Keratinocyte (primary cell): ENCODE measurements at regions not wholly inside any gene's neighbourhood (a gene's known extent, or its start where the extent isn't known, plus 50 kb on each side); places are given as distances from the start of the nearest gene placed in this dataset.

Experiments used
- DNase-seq: peaks from one replicate; pipeline ENCODE4 v3.0.0-alpha.2; 2011; ENCODE audit warnings: low read depth, missing footprints, low spot score
- FAIRE-seq: peaks from 2 replicates; lab custom pipeline; 2011; peaks lifted over from hg19 to GRCh38; lab: Jason Lieb, UNC
- H2AFZ ChIP-seq: 2 replicates; pipeline ENCODE4 v1.6.0; 2012; ENCODE audit warnings: low read length, control low read depth, inconsistent platforms; ENCODE audit not compliant: control insufficient read depth
- H3K27ac ChIP-seq: 2 replicates; pipeline ENCODE4 v1.5.1; 2011; ENCODE audit warnings: low read length; ENCODE audit not compliant: control insufficient read depth, insufficient read depth
- H3K27me3 ChIP-seq: 3 replicates; pipeline ENCODE4 v1.6.0; 2011; ENCODE audit warnings: low read length; ENCODE audit not compliant: control insufficient read depth, insufficient read depth; ENCODE audit errors: extremely low read depth
- H3K36me3 ChIP-seq, 2 experiments: 2 replicates in 1 of 2; 3 replicates in 1 of 2; pipeline ENCODE4 v1.5.1; 2011; ENCODE audit warnings: low read length in 2 of 2, mild to moderate bottlenecking in 1 of 2; ENCODE audit not compliant: control insufficient read depth in 2 of 2, insufficient read depth in 2 of 2; ENCODE audit errors: extremely low read depth in 1 of 2
- H3K4me1 ChIP-seq: 3 replicates; pipeline ENCODE4 v1.5.1; 2011; ENCODE audit warnings: low read length; ENCODE audit not compliant: control insufficient read depth, insufficient read depth; ENCODE audit errors: extremely low read depth
- H3K4me2 ChIP-seq: 3 replicates; pipeline ENCODE4 v1.6.0; 2011; ENCODE audit warnings: low read depth, low read length; ENCODE audit not compliant: control insufficient read depth, insufficient read depth; ENCODE audit errors: extremely low read depth
- H3K4me3 ChIP-seq, 3 experiments: fragments of 200-600 bp in 1 of 3; sonication (generic) in 1 of 3; 2 replicates in 2 of 3; 3 replicates in 1 of 3; pipeline ENCODE4 v1.5.1; 2011 to 2016; ENCODE audit warnings: low read length in 3 of 3, mild to moderate bottlenecking in 3 of 3, control low read depth in 2 of 3, inconsistent platforms in 1 of 3, low read depth in 1 of 3, mixed read lengths in 1 of 3, mixed run types in 1 of 3, moderate library complexity in 1 of 3; ENCODE audit not compliant: control insufficient read depth in 2 of 3, insufficient read depth in 2 of 3; ENCODE audit errors: extremely low read depth in 1 of 3
- H3K79me2 ChIP-seq: 2 replicates; pipeline ENCODE4 v1.6.0; 2012; ENCODE audit warnings: low read length; ENCODE audit not compliant: control insufficient read depth, insufficient read depth
- H3K9ac ChIP-seq: 3 replicates; pipeline ENCODE4 v1.6.0; 2011; ENCODE audit warnings: low read length; ENCODE audit not compliant: control insufficient read depth, insufficient read depth; ENCODE audit errors: extremely low read depth
- H3K9me1 ChIP-seq: 3 replicates; pipeline ENCODE4 v1.6.0; 2011; ENCODE audit warnings: low read length; ENCODE audit not compliant: control insufficient read depth, insufficient read depth; ENCODE audit errors: extremely low read depth
- H3K9me3 ChIP-seq: 2 replicates; pipeline ENCODE4 v1.5.1; 2012; ENCODE audit warnings: low read depth, low read length; ENCODE audit not compliant: control insufficient read depth
- H4K20me1 ChIP-seq: 3 replicates; pipeline ENCODE4 v1.6.0; 2011; ENCODE audit warnings: low read length; ENCODE audit not compliant: control insufficient read depth, insufficient read depth; ENCODE audit errors: extremely low read depth
- CTCF ChIP-seq, 3 experiments: IDR thresholded peaks in 1 of 3; conservative IDR thresholded peaks in 1 of 3; optimal IDR thresholded peaks in 1 of 3; 2 replicates in 2 of 3; 3 replicates in 1 of 3; pipeline versions ENCODE3 to v1.5.1; 2011; ENCODE audit warnings: low read length in 3 of 3, mild to moderate bottlenecking in 3 of 3, moderate library complexity in 2 of 3, control low read depth in 1 of 3, inconsistent platforms in 1 of 3; ENCODE audit not compliant: insufficient read depth in 2 of 3; ENCODE audit errors: extremely low read depth in 1 of 3
- EZH2 ChIP-seq: IDR thresholded peaks from one replicate; pipeline ENCODE4 v1.6.1; 2012; ENCODE audit warnings: inconsistent platforms, mild to moderate bottlenecking, low read length, moderate library complexity
- dilution Hi-C: fragments of 300-500 bp; cut with MboI; formaldehyde crosslinking; loops from one replicate; pipeline ENCODE4 v1.7.0; 2020; ENCODE audit warnings: low sequenced_read_pairs; ENCODE audit not compliant: extremely low pct_ligation_motif_present

DNA sequence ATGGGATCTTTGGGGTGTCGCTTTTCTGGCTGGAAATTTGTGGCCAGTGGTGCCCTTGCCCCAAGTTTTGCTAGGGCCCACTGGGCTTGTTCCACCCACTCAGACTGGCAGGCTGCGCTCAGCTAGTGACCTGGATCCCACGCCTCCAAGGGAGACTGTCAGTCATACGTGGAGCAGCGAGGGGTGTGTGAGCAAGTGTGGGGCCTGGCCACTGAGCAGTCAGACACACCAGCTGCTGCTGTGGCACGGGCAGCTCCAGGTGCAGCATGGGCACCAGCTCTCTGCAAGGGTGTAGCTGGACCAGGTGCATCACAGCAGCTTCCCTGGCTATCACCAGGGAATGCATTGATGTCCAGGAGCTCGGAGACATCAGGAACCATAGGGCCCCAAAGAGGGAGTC, 327.0 kb downstream of the NR4A2 start:
- no peak for FAIRE-seq

GRCh38 chr2:156004459-156004858, 328.1 kb downstream of the NR4A2 start:
- H3K36me3 ChIP-seq, result no peaks in the 10 kb centered on the region
- DNase-seq, result no peak
- no peak overlapping the region for H2AFZ ChIP-seq
- no peaks in the 10 kb centered on the region for H3K9me3 ChIP-seq
- H3K79me2 ChIP-seq, result no peaks in the 10 kb centered on the region
- no peaks in the 10 kb centered on the region for H3K9me1 ChIP-seq
- H4K20me1 ChIP-seq, result no peaks in the 10 kb centered on the region
- H3K4me1 ChIP-seq, result no peaks in the 10 kb centered on the region
- no peak for TF ChIP-seq EZH2
- no peaks in the 10 kb centered on the region for H3K27me3 ChIP-seq
- H3K9ac ChIP-seq, result no peak overlapping the region
- no peak overlapping the region for H3K4me2 ChIP-seq
- dilution Hi-C loops, result no loop called here
- no peak for FAIRE-seq
- H3K27ac ChIP-seq, result no peak overlapping the region
- H3K4me3 ChIP-seq, result no peak overlapping the region

More for the DNA sequence above, 327.0 kb downstream of the NR4A2 start:
- H3K27ac ChIP-seq, result no peak overlapping the region
- no peaks in the 10 kb centered on the region for H3K4me1 ChIP-seq
- no peaks in the 10 kb centered on the region for H3K9me3 ChIP-seq
- no peak overlapping the region for H3K4me3 ChIP-seq
- no peak overlapping the region for H2AFZ ChIP-seq
- no peaks in the 10 kb centered on the region for H4K20me1 ChIP-seq
- H3K9me1 ChIP-seq, result no peaks in the 10 kb centered on the region
- H3K4me2 ChIP-seq, result no peak overlapping the region
- H3K36me3 ChIP-seq, result no peaks in the 10 kb centered on the region
- no peak for DNase-seq
- no peak overlapping the region for H3K9ac ChIP-seq
- dilution Hi-C loops, result no loop called here
- TF ChIP-seq EZH2, result no peak
- no peak for TF ChIP-seq CTCF (optimal IDR thresholded peaks at IDR 0.05 in 1 of 3, IDR thresholded peaks at IDR 0.05 in 1 of 3, conservative IDR thresholded peaks at IDR 0.05 in 1 of 3; ENCODE audit: extremely low read depth in 1 of 3, insufficient read depth in 2 of 3, low read length in 3 of 3)
- H3K79me2 ChIP-seq, result no peaks in the 10 kb centered on the region
- no peaks in the 10 kb centered on the region for H3K27me3 ChIP-seq

DNA sequence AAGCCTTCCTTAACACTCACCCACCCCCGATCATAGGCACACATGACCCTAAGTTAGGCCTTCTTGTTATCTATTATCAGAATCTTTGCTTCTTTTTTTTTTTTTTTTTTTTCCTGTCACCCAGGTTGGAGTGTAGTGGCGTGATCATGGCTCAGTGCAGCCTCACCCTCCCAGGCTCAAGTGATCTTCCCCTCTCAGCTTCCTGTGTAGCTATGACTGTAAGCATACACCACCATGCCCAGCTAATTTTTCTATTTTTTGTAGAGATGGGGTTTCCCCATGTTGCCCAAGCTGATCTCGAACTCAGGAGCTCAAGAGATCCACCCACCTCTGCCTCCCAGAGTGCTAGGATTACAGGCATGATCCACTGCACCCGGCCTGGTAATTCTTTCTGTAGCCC, 328.7 kb downstream of the NR4A2 start:
- FAIRE-seq, result no peak

More for the DNA sequence above, 328.7 kb downstream of the NR4A2 start:
- no peaks in the 10 kb centered on the region for H3K36me3 ChIP-seq
- H3K9me3 ChIP-seq, result no peaks in the 10 kb centered on the region
- dilution Hi-C loops, result no loop called here
- no peak for DNase-seq
- no peak for TF ChIP-seq CTCF (optimal IDR thresholded peaks at IDR 0.05 in 1 of 3, IDR thresholded peaks at IDR 0.05 in 1 of 3, conservative IDR thresholded peaks at IDR 0.05 in 1 of 3; ENCODE audit: extremely low read depth in 1 of 3, insufficient read depth in 2 of 3, low read length in 3 of 3)
- no peak for TF ChIP-seq EZH2
- H3K27ac ChIP-seq, result no peak overlapping the region
- H3K79me2 ChIP-seq, result no peaks in the 10 kb centered on the region
- H3K4me3 ChIP-seq, result no peak overlapping the region
- H3K9me1 ChIP-seq, result no peaks in the 10 kb centered on the region
- no peaks in the 10 kb centered on the region for H4K20me1 ChIP-seq
- no peak overlapping the region for H3K4me2 ChIP-seq
- H3K9ac ChIP-seq, result no peak overlapping the region
- H3K4me1 ChIP-seq, result no peaks in the 10 kb centered on the region
- H3K27me3 ChIP-seq, result no peaks in the 10 kb centered on the region
- H2AFZ ChIP-seq, result no peak overlapping the region
